ENCODE measurements at regions not wholly inside any gene's neighbourhood (a gene's known extent, or its start where the extent isn't known, plus 50 kb on each side); places are given as distances from the start of the nearest gene placed in this dataset.

DNA sequence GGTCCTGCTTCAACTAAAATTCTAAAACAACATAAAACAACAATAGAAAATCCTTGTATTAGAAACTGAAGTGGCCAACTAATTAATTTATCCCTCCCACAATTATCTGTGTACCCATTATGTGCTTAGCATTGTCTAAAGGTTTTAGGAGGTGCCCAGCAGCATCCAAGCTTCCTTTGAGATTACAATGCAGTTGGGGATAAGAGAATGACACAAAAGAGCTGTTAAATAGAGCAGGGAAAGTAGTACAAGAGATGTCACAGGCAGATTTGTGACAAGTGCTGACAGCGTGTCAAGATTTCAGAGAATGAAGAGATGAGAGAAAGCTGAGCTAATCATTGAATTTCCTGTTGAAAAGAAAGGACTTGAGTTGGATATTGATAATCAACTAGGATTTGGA, 204.8 kb downstream of the OTOR start:
- TF ChIP-seq, protein P1, sequence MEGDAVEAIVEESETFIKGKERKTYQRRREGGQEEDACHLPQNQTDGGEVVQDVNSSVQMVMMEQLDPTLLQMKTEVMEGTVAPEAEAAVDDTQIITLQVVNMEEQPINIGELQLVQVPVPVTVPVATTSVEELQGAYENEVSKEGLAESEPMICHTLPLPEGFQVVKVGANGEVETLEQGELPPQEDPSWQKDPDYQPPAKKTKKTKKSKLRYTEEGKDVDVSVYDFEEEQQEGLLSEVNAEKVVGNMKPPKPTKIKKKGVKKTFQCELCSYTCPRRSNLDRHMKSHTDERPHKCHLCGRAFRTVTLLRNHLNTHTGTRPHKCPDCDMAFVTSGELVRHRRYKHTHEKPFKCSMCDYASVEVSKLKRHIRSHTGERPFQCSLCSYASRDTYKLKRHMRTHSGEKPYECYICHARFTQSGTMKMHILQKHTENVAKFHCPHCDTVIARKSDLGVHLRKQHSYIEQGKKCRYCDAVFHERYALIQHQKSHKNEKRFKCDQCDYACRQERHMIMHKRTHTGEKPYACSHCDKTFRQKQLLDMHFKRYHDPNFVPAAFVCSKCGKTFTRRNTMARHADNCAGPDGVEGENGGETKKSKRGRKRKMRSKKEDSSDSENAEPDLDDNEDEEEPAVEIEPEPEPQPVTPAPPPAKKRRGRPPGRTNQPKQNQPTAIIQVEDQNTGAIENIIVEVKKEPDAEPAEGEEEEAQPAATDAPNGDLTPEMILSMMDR (IDR thresholded peaks at IDR 0.05) = no peak
- no peak overlapping the region for H3K9ac ChIP-seq
- no peak overlapping the region for H3K4me2 ChIP-seq (ENCODE audit: low read length)
- H3K4me3 ChIP-seq (ENCODE audit: low read depth, low read length) = no peak overlapping the region
- no peaks in the 10 kb centered on the region for H3K4me1 ChIP-seq
- H3K27ac ChIP-seq = no peak overlapping the region
- no peaks in the 10 kb centered on the region for H3K27me3 ChIP-seq (ENCODE audit: control insufficient read depth, insufficient read depth, low read length)
- H3K9me3 ChIP-seq (ENCODE audit: control insufficient read depth, low read length) = no peaks in the 10 kb centered on the region
- no peak overlapping the region for H2AFZ ChIP-seq
- H3K79me2 ChIP-seq = no peaks in the 10 kb centered on the region
- H3K36me3 ChIP-seq (ENCODE audit: control insufficient read depth, insufficient read depth, low read length) = no peaks in the 10 kb centered on the region

DNA sequence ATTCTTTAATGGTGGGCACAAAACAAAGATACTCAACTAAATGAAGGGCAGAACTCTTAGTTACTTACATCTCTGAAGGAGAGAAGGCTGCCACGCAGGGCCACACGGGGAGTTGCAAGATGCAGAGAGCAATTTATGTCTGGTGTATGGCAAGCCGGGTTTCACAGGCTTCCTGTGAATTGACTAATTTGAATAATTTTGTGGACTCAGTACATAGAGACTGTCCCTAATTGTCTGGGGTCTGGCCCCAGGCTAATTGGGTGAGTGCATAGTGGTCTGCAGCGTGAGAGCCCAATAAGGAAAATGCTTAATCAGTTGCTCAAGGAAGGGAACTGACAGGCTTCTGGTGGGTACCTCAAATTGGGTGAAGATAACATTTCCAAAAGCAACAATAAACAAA, 205.7 kb downstream of the OTOR start:
- Histone ChIP-seq H3K4me3 (ENCODE audit: low read depth, low read length) (no peak overlapping the region), H3K9ac (no peak overlapping the region), H3K36me3 (ENCODE audit: control insufficient read depth, insufficient read depth, low read length) (no peaks in the 10 kb centered on the region), H3K79me2 (no peaks in the 10 kb centered on the region), H3K27ac (no peak overlapping the region), H3K4me1 (no peaks in the 10 kb centered on the region), H3K9me3 (ENCODE audit: control insufficient read depth, low read length) (no peaks in the 10 kb centered on the region), H3K4me2 (ENCODE audit: low read length) (no peak overlapping the region), H3K27me3 (ENCODE audit: control insufficient read depth, insufficient read depth, low read length) (no peaks in the 10 kb centered on the region), H2AFZ (no peak overlapping the region)
- TF ChIP-seq, protein P1 (IDR thresholded peaks at IDR 0.05) = no peak

GRCh38 chr20:16955462-16955861, 207.3 kb downstream of the OTOR start:
- H3K4me2 ChIP-seq (ENCODE audit: low read length) = no peak overlapping the region
- H3K79me2 ChIP-seq = no peaks in the 10 kb centered on the region
- no peaks in the 10 kb centered on the region for H3K4me1 ChIP-seq
- TF ChIP-seq, protein P1 (IDR thresholded peaks at IDR 0.05) = no peak
- H3K4me3 ChIP-seq (ENCODE audit: low read depth, low read length) = no peak overlapping the region
- H3K36me3 ChIP-seq (ENCODE audit: control insufficient read depth, insufficient read depth, low read length) = no peaks in the 10 kb centered on the region
- no peaks in the 10 kb centered on the region for H3K27me3 ChIP-seq (ENCODE audit: control insufficient read depth, insufficient read depth, low read length)
- no peaks in the 10 kb centered on the region for H3K9me3 ChIP-seq (ENCODE audit: control insufficient read depth, low read length)
- no peak overlapping the region for H3K27ac ChIP-seq
- H2AFZ ChIP-seq = no peak overlapping the region
- H3K9ac ChIP-seq = no peak overlapping the region

- Histone ChIP-seq H3K36me3 (ENCODE audit: control insufficient read depth, insufficient read depth, low read length) (no peaks in the 10 kb centered on the region), H3K4me1 (no peaks in the 10 kb centered on the region), H3K9me3 (ENCODE audit: control insufficient read depth, low read length) (no peaks in the 10 kb centered on the region), H3K9ac (no peak overlapping the region), H3K4me3 (ENCODE audit: low read depth, low read length) (no peak overlapping the region), H3K79me2 (no peaks in the 10 kb centered on the region), H2AFZ (no peak overlapping the region), H3K4me2 (ENCODE audit: low read length) (no peak overlapping the region), H3K27me3 (ENCODE audit: control insufficient read depth, insufficient read depth, low read length) (no peaks in the 10 kb centered on the region), H3K27ac (no peak overlapping the region)
- TF ChIP-seq, protein P1 (IDR thresholded peaks at IDR 0.05) = no peak
Measured at GRCh38 chr20:16955971-16956370, 207.8 kb downstream of the OTOR start.

DNA sequence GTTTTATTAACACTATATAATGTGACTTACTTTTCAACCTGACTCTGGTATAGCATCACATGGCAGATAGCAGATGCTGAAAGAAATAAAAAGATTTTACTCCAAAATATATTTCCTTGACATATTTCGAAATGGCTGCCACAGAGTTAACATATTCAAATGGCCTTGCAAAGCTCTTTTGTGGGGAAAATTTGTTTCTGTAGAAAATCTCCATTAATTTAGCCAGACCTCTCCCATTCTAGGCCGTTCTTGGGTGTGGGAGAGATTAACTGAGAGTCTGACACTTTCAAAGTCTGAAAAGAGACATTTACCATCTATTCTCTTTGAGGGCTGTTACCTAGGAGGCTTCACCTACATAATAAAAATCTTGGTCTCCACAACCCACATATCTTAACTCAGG, 217.2 kb downstream of the OTOR start:
- H3K27me3 ChIP-seq (ENCODE audit: control insufficient read depth, insufficient read depth, low read length) = no peaks in the 10 kb centered on the region
- no peak overlapping the region for H3K27ac ChIP-seq
- H3K9ac ChIP-seq = no peak overlapping the region
- no peak overlapping the region for H3K4me3 ChIP-seq (ENCODE audit: low read depth, low read length)
- H3K36me3 ChIP-seq (ENCODE audit: control insufficient read depth, insufficient read depth, low read length) = no peaks in the 10 kb centered on the region
- no peaks in the 10 kb centered on the region for H3K4me1 ChIP-seq
- H3K79me2 ChIP-seq = no peaks in the 10 kb centered on the region
- H2AFZ ChIP-seq = no peak overlapping the region
- H3K4me2 ChIP-seq (ENCODE audit: low read length) = no peak overlapping the region
- H3K9me3 ChIP-seq (ENCODE audit: control insufficient read depth, low read length) = no peaks in the 10 kb centered on the region
- TF ChIP-seq, protein P1 (IDR thresholded peaks at IDR 0.05) = no peak

Data from parathyroid adenoma (tissue), 2 donors.